ENCODE measurements at regions not wholly inside any gene's neighbourhood (a gene's known extent, or its start where the extent isn't known, plus 50 kb on each side); places are given as distances from the start of the nearest gene placed in this dataset.

- TF ChIP-seq CTCF (conservative IDR thresholded peaks at IDR 0.05; ENCODE audit: low read length) (no peak), EZH2phosphoT487 (IDR thresholded peaks at IDR 0.05; ENCODE audit: borderline replicate concordance, low read depth, low read length) (no peak)
Measured at GRCh38 chr2:2769481-2770431, 438.7 kb upstream of the MYT1L start.
